Ishikawa (cell line): ENCODE measurements at regions not wholly inside any gene's neighbourhood (a gene's known extent, or its start where the extent isn't known, plus 50 kb on each side); places are given as distances from the start of the nearest gene placed in this dataset.

Experiments
- CEBPB ChIP-seq: IDR thresholded peaks from 2 replicates; pipeline ENCODE4 v1.6.1; 2012
- CREB1 ChIP-seq: IDR thresholded peaks from 2 replicates; pipeline ENCODE4 v1.6.1; 2012; ENCODE audit warnings: low read depth
- EGR1 ChIP-seq: IDR thresholded peaks from 2 replicates; pipeline ENCODE4 v1.6.1; 2012
- EP300 ChIP-seq: IDR thresholded peaks from 2 replicates; pipeline ENCODE4 v1.6.1; 2012; ENCODE audit warnings: borderline replicate concordance
- FOXM1 ChIP-seq: IDR thresholded peaks from 2 replicates; pipeline ENCODE4 v1.6.1; 2012; ENCODE audit warnings: low read depth, borderline replicate concordance
- MAX ChIP-seq: IDR thresholded peaks from 2 replicates; pipeline ENCODE4 v1.6.1; 2012
- NFIC ChIP-seq: IDR thresholded peaks from 2 replicates; pipeline ENCODE4 v1.6.1; 2012
- RAD21 ChIP-seq: IDR thresholded peaks from 2 replicates; pipeline ENCODE4 v1.6.1; 2012; ENCODE audit warnings: low read depth
- REST ChIP-seq: IDR thresholded peaks from 2 replicates; pipeline ENCODE4 v1.6.1; 2012; ENCODE audit warnings: low read depth, mild to moderate bottlenecking
- TAF1 ChIP-seq: IDR thresholded peaks from 2 replicates; pipeline ENCODE4 v1.6.1; 2012; ENCODE audit warnings: low read depth, mild to moderate bottlenecking
- TCF12 ChIP-seq: IDR thresholded peaks from 2 replicates; pipeline ENCODE4 v1.6.1; 2012; ENCODE audit warnings: low read depth
- TEAD4 ChIP-seq: IDR thresholded peaks from 2 replicates; pipeline ENCODE4 v1.6.1; 2012
- USF1 ChIP-seq: IDR thresholded peaks from 2 replicates; pipeline ENCODE4 v1.6.1; 2012
- YY1 ChIP-seq: IDR thresholded peaks from 2 replicates; pipeline ENCODE4 v1.6.1; 2012; ENCODE audit warnings: low read depth
- ZBTB7A ChIP-seq: IDR thresholded peaks from 2 replicates; pipeline ENCODE4 v1.6.1; 2012; ENCODE audit warnings: low read depth

- TF ChIP-seq NFIC (no peak), CREB1 (no peak), TEAD4 (no peak), ZBTB7A (no peak), TCF12 (no peak), EGR1 (no peak), MAX (no peak), TAF1 (no peak), EP300 (no peak), FOXM1 (no peak), CEBPB (no peak), RAD21 (no peak), REST (no peak), USF1 (no peak), YY1 (no peak)
These were observed 1274.0 kb upstream of the C9orf72 start for GRCh38 chr9:28847331-28847730.

GRCh38 chr9:28848671-28849070, 1275.4 kb upstream of the C9orf72 start:
- TF ChIP-seq FOXM1 (no peak), CREB1 (no peak), REST (no peak), TEAD4 (no peak), ZBTB7A (no peak), NFIC (no peak), RAD21 (no peak), MAX (no peak), USF1 (no peak), TAF1 (no peak), YY1 (no peak), EP300 (no peak), TCF12 (no peak), CEBPB (no peak), EGR1 (no peak)

GRCh38 chr9:28853477-28853876, 1280.2 kb upstream of the C9orf72 start:
- TF ChIP-seq CEBPB: no peak

- TF ChIP-seq EP300 (no peak), MAX (no peak), RAD21 (no peak), NFIC (no peak)
These were observed 1293.7 kb upstream of the C9orf72 start for GRCh38 chr9:28866951-28867350.

GRCh38 chr9:28868228-28868990, 1295.1 kb upstream of the C9orf72 start:
- TF ChIP-seq CEBPB: no peak
- no peak for TF ChIP-seq MAX
- TF ChIP-seq YY1: no peak
- no peak for TF ChIP-seq USF1
- no peak for TF ChIP-seq NFIC
- no peak for TF ChIP-seq EP300
- no peak for TF ChIP-seq REST
- no peak for TF ChIP-seq ZBTB7A
- TF ChIP-seq RAD21: no peak
- no peak for TF ChIP-seq EGR1
- no peak for TF ChIP-seq FOXM1
- TF ChIP-seq TCF12: no peak
- no peak for TF ChIP-seq TAF1
- no peak for TF ChIP-seq CREB1
